Astrocyte of the spinal cord (primary cell): ENCODE measurements at regions not wholly inside any gene's neighbourhood (a gene's known extent, or its start where the extent isn't known, plus 50 kb on each side); places are given as distances from the start of the nearest gene placed in this dataset.

ENCODE experiments used
- DNase-seq: peaks from one replicate; pipeline ENCODE4 v3.0.0; 2011; ENCODE audit warnings: low read depth, low spot score
- H3K4me3 ChIP-seq: 2 replicates; pipeline ENCODE4 v1.5.1; 2011; ENCODE audit warnings: low read depth, mild to moderate bottlenecking, low read length, moderate library complexity
- in situ Hi-C: cut with HindIII; loops from 2 replicates; pipeline ENCODE4 v1.10.0; 2017; ENCODE audit warnings: low sequenced_read_pairs
- TF ChIP-seq, protein P1 (sequence below): IDR thresholded peaks from 2 replicates; pipeline ENCODE4 v1.5.1; 2012; ENCODE audit warnings: low read depth, mild to moderate bottlenecking, low read length, inconsistent platforms

DNA sequence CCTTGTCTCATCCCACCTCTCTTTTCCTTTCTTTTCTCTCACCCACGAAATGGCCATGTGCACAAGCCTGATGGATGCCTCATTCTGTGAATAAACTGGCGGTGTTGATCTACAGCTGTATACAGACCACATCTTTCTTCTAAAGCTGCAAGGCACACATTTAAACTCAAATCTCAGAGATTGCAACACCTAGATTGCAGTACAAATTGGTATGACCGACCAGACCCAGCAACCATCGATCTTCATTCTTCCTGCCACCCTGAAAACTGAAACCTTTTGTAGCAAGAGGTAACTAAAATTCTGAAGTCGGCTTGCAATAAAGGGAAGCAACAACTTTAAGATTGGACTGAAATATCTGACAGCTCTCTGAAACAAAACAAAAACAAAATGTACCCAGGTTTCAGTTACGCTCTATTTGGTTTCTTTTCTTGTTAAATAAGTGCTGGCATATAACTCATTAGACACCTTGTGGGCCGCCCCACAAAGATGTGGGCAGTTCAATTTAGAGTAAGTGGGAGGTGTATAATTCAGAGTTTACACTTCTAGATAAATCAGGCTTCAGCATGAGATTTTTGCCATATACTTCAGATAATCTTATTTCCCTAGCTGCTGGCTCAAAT is 390.0 kb upstream of the NOVA1 start:
- no peak overlapping the region for H3K4me3 ChIP-seq
- TF ChIP-seq, protein P1, sequence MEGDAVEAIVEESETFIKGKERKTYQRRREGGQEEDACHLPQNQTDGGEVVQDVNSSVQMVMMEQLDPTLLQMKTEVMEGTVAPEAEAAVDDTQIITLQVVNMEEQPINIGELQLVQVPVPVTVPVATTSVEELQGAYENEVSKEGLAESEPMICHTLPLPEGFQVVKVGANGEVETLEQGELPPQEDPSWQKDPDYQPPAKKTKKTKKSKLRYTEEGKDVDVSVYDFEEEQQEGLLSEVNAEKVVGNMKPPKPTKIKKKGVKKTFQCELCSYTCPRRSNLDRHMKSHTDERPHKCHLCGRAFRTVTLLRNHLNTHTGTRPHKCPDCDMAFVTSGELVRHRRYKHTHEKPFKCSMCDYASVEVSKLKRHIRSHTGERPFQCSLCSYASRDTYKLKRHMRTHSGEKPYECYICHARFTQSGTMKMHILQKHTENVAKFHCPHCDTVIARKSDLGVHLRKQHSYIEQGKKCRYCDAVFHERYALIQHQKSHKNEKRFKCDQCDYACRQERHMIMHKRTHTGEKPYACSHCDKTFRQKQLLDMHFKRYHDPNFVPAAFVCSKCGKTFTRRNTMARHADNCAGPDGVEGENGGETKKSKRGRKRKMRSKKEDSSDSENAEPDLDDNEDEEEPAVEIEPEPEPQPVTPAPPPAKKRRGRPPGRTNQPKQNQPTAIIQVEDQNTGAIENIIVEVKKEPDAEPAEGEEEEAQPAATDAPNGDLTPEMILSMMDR = no peak
- DNase-seq = no peak
- in situ Hi-C loops = no loop called here

DNA sequence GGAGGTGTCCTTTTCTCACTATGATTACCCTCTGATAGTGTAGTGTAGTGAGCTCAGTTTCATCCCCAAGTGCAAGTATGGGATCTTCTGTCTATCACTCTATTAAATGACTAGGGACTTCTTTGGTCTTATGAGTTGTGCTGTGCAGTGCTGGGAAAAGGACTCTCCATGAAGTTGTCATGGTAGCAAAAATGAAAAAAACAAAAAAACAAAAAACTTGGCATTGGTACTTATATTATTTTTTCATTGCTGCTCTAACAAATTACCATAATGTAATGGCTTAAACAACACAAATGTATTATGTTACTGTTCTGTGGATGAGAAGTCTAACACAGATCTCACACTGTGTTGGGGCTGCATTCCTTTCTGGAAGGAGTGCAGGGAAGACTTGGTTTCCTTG is 393.1 kb upstream of the NOVA1 start:
- TF ChIP-seq, protein P1 = no peak
- no peak for DNase-seq
- in situ Hi-C loops = no loop called here
- H3K4me3 ChIP-seq = no peak overlapping the region

DNA sequence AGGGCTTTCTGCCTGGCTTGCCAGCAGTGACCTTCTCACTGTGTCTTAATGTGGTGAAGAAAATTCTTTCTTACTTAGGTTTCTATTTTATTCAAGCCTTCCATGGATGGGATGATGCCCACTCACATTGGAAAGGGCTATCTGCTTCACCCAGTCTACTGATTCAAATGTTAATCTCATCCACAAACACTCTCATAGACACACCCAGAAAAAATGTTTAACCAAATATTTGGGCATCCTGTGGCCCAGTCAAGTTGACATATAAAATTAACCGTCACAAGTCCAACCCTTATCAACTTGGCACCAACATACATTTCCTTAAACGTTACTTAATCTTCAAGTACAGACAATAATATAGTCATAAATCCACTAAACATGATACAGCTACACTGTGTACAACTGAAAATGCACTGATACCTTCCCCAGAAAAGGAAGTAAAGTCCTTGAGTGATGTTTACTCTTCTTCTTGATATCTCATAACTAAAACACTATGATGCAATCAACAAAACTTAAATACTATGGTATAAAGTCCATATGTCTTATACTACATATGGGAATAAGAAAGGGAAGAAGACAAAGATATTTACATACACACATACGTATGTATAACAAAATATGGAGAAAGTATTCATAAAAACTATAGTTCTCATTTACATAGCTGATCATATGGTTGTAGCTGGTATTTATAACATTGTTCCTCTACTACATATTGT is 394.7 kb upstream of the NOVA1 start:
- no peak overlapping the region for H3K4me3 ChIP-seq
- TF ChIP-seq, protein P1 = no peak
- in situ Hi-C loops = no loop called here
- no peak for DNase-seq

DNA sequence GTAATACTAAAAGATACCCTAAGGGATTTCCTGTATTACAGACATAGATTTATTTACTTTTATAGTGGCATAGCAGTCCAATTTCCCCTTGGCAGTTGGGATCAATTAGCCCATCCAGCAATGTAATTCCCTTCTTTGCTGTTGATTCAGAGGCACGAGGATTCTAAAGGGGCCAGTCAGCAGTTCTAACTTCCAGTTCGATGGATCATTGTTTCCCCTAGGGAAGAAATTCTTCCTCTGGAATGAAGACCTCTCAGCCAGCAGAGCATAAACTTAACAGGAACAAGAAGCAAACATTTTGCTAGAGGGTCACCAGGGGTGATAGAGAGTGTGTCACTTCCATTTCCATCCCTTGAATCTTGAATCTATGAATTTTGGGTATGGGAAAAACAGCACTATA is 395.7 kb upstream of the NOVA1 start:
- TF ChIP-seq, protein P1 = no peak
- in situ Hi-C loops = no loop called here

DNA sequence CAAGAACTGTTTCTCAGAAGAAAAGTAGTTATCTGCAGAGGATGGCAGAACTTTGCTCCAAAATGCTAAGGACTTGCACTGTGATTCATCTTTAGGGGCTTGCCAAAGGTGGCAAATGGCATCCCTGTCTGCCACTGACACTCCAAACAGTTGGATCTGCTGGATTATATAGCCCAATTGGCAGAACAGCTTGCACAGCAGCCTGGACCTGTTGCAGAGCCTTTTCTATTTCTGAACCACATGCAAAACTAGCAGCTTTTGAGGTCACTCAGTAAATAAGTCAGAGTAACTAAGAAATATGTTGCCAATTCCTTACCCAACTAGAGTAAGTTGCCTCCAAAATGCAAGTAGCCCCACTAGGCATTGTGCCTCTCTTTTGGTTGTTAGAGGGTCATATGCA is 397.5 kb upstream of the NOVA1 start:
- DNase-seq = no peak
- in situ Hi-C loops = no loop called here
- H3K4me3 ChIP-seq = no peak overlapping the region
- TF ChIP-seq, protein P1 = no peak

More for the DNA sequence above, 395.7 kb upstream of the NOVA1 start:
- no peak for DNase-seq
- no peak overlapping the region for H3K4me3 ChIP-seq

DNA sequence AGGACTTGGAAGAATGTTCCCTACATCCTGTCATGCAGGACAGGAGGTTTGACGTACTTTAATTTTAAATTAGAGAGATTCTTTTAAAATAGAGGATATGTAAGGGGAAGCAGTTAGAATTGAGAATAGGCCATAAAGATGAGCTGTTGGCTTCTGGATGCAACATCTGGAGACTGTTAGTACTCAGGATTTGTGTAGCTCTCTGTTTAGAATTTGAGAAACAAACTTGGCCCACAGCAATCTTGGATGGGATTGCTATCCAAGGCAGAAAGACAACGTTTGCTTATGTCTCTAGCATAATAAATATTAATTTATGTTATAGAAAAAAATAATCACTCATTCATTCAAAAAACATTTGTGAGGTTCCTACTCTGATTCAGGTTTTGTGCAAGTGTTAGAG is 398.4 kb upstream of the NOVA1 start:
- TF ChIP-seq, protein P1 = no peak
- in situ Hi-C loops = no loop called here
- DNase-seq = no peak
- H3K4me3 ChIP-seq = no peak overlapping the region
